WTC11 (cell line): ENCODE measurements at regions not wholly inside any gene's neighbourhood (a gene's known extent, or its start where the extent isn't known, plus 50 kb on each side); places are given as distances from the start of the nearest gene placed in this dataset.
A peak's percentile ranks its signal among the peaks of the same experiment; 100 is the strongest.

Experiments
- CREB1 ChIP-seq: sonication (generic); formaldehyde crosslinking; IDR thresholded peaks from 2 replicates; pipeline ENCODE4 v1.8.0; 2023; ENCODE audit warnings: mild to moderate bottlenecking, missing genetic modification reagents
- GABPB1 ChIP-seq: sonication (generic); formaldehyde crosslinking; IDR thresholded peaks from 2 replicates; pipeline ENCODE4 v1.8.1; 2023; ENCODE audit warnings: mild to moderate bottlenecking, missing genetic modification reagents
- NR2C2 ChIP-seq: sonication (generic); formaldehyde crosslinking; IDR thresholded peaks from 2 replicates; pipeline ENCODE4 v1.8.0; 2022; ENCODE audit warnings: mild to moderate bottlenecking, missing genetic modification reagents
- NR3C1 ChIP-seq: sonication (generic); formaldehyde crosslinking; conservative IDR thresholded peaks from 2 replicates; pipeline ENCODE4 v1.8.1; 2023; ENCODE audit warnings: low read depth, mild to moderate bottlenecking, missing genetic modification reagents
- ZNF317 ChIP-seq: sonication (generic); formaldehyde crosslinking; IDR thresholded peaks from 2 replicates; pipeline ENCODE4 v1.8.1; 2023; ENCODE audit warnings: low read depth, mild to moderate bottlenecking, moderate library complexity, missing genetic modification reagents, borderline replicate concordance
- TF ChIP-seq, protein P1 (sequence below): sonication (generic); formaldehyde crosslinking; IDR thresholded peaks from 2 replicates; pipeline ENCODE4 v1.8.1; 2023; ENCODE audit warnings: mild to moderate bottlenecking, missing genetic modification reagents, moderate library complexity
- TF ChIP-seq, protein P2 (sequence below): fragments of 200-600 bp; IDR thresholded peaks from 2 replicates; pipeline ENCODE4 v1.8.0; 2022; ENCODE audit warnings: antibody characterized with exemption
- TF ChIP-seq, protein P3 (sequence below): sonication (generic); formaldehyde crosslinking; IDR thresholded peaks from 2 replicates; pipeline ENCODE4 v1.8.1; 2023; ENCODE audit warnings: mild to moderate bottlenecking, missing genetic modification reagents, moderate library complexity
- TF ChIP-seq, protein P4 (sequence below): sonication (generic); formaldehyde crosslinking; IDR thresholded peaks from 2 replicates; pipeline ENCODE4 v1.8.1; 2022; ENCODE audit warnings: mild to moderate bottlenecking, moderate library complexity, missing genetic modification reagents
- TF ChIP-seq, protein P5 (sequence below): sonication (generic); formaldehyde crosslinking; IDR thresholded peaks from 2 replicates; pipeline ENCODE4 v1.8.1; 2023; ENCODE audit warnings: mild to moderate bottlenecking, missing genetic modification reagents, borderline replicate concordance

DNA sequence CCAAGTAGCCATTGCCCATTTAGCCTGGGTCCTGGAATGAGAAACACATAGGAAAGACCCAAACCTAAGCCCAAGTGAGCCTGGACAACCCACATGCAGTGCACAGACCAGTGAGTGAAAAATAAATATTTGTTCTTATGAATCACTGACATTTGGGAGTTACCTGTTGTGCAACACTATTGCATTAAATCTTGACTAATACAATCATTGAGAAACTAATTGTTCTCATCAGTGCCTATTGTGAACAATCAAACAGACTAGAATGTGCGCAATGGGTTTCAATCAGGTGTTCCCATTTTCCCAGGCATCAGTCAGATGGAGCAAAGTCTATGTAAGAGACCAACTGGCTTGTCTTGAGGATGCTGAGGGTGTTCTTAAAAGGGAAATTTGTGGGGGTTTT, 54.7 kb upstream of the CNOT10 start:
- TF ChIP-seq, protein P1, sequence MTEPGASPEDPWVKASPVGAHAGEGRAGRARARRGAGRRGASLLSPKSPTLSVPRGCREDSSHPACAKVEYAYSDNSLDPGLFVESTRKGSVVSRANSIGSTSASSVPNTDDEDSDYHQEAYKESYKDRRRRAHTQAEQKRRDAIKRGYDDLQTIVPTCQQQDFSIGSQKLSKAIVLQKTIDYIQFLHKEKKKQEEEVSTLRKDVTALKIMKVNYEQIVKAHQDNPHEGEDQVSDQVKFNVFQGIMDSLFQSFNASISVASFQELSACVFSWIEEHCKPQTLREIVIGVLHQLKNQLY (CRISPR knock-in tag): no peak
- TF ChIP-seq NR3C1 (CRISPR knock-in tag) (no peak), NR2C2 (no peak), ZNF317 (CRISPR knock-in tag) (no peak), GABPB1 (CRISPR knock-in tag) (peak; percentile 52; the same call in 1 of the 2 replicates), CREB1 (CRISPR knock-in tag) (no peak)
- TF ChIP-seq, protein P2, sequence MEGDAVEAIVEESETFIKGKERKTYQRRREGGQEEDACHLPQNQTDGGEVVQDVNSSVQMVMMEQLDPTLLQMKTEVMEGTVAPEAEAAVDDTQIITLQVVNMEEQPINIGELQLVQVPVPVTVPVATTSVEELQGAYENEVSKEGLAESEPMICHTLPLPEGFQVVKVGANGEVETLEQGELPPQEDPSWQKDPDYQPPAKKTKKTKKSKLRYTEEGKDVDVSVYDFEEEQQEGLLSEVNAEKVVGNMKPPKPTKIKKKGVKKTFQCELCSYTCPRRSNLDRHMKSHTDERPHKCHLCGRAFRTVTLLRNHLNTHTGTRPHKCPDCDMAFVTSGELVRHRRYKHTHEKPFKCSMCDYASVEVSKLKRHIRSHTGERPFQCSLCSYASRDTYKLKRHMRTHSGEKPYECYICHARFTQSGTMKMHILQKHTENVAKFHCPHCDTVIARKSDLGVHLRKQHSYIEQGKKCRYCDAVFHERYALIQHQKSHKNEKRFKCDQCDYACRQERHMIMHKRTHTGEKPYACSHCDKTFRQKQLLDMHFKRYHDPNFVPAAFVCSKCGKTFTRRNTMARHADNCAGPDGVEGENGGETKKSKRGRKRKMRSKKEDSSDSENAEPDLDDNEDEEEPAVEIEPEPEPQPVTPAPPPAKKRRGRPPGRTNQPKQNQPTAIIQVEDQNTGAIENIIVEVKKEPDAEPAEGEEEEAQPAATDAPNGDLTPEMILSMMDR: no peak
- TF ChIP-seq, protein P3, sequence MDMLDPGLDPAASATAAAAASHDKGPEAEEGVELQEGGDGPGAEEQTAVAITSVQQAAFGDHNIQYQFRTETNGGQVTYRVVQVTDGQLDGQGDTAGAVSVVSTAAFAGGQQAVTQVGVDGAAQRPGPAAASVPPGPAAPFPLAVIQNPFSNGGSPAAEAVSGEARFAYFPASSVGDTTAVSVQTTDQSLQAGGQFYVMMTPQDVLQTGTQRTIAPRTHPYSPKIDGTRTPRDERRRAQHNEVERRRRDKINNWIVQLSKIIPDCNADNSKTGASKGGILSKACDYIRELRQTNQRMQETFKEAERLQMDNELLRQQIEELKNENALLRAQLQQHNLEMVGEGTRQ: no peak
- TF ChIP-seq, protein P4, sequence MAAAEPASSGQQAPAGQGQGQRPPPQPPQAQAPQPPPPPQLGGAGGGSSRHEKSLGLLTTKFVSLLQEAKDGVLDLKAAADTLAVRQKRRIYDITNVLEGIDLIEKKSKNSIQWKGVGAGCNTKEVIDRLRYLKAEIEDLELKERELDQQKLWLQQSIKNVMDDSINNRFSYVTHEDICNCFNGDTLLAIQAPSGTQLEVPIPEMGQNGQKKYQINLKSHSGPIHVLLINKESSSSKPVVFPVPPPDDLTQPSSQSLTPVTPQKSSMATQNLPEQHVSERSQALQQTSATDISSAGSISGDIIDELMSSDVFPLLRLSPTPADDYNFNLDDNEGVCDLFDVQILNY (CRISPR knock-in tag): no peak
- TF ChIP-seq, protein P5, sequence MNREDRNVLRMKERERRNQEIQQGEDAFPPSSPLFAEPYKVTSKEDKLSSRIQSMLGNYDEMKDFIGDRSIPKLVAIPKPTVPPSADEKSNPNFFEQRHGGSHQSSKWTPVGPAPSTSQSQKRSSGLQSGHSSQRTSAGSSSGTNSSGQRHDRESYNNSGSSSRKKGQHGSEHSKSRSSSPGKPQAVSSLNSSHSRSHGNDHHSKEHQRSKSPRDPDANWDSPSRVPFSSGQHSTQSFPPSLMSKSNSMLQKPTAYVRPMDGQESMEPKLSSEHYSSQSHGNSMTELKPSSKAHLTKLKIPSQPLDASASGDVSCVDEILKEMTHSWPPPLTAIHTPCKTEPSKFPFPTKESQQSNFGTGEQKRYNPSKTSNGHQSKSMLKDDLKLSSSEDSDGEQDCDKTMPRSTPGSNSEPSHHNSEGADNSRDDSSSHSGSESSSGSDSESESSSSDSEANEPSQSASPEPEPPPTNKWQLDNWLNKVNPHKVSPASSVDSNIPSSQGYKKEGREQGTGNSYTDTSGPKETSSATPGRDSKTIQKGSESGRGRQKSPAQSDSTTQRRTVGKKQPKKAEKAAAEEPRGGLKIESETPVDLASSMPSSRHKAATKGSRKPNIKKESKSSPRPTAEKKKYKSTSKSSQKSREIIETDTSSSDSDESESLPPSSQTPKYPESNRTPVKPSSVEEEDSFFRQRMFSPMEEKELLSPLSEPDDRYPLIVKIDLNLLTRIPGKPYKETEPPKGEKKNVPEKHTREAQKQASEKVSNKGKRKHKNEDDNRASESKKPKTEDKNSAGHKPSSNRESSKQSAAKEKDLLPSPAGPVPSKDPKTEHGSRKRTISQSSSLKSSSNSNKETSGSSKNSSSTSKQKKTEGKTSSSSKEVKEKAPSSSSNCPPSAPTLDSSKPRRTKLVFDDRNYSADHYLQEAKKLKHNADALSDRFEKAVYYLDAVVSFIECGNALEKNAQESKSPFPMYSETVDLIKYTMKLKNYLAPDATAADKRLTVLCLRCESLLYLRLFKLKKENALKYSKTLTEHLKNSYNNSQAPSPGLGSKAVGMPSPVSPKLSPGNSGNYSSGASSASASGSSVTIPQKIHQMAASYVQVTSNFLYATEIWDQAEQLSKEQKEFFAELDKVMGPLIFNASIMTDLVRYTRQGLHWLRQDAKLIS (CRISPR knock-in tag): no peak
